CD4-positive, alpha-beta memory T cell (primary cell): ENCODE measurements at regions not wholly inside any gene's neighbourhood (a gene's known extent, or its start where the extent isn't known, plus 50 kb on each side); places are given as distances from the start of the nearest gene placed in this dataset.
"Not testable (repeated sequence)": the region's sequence is repeated elsewhere in the genome, so short reads cannot be mapped to it uniquely, and the experiment has no call there.

Experiments
- CTCF ChIA-PET: fragments of 350-600 bp; sonication (Branson Sonifier 250); formaldehyde crosslinking; loops from one replicate; lab custom pipeline; 2021; ENCODE audit warnings: inconsistent platforms; ENCODE audit not compliant: partially characterized antibody; lab: Charles Lee
- POLR2A ChIA-PET: fragments of 350-600 bp; sonication (Branson Sonifier 250); formaldehyde crosslinking; loops from one replicate; lab custom pipeline; 2021; ENCODE audit not compliant: partially characterized antibody; lab: Charles Lee
- DNase-seq, 5 donors: peaks; one replicate each; pipeline versions ENCODE4 v3.0.0 to v3.0.0-alpha.2; 2020 to 2022; ENCODE audit warnings: mixed read lengths in 1 of 5
- H3K27ac ChIP-seq: one replicate; pipeline ENCODE4 v1.7.0; 2013; ENCODE audit warnings: low read depth, low read length
- H3K27me3 ChIP-seq: 2 replicates; pipeline ENCODE4 v1.7.0; 2013; ENCODE audit warnings: mild to moderate bottlenecking, low read length, moderate library complexity; ENCODE audit not compliant: insufficient read depth
- H3K36me3 ChIP-seq: 2 replicates; pipeline ENCODE4 v1.7.0; 2013; ENCODE audit warnings: mild to moderate bottlenecking, low read length, moderate library complexity; ENCODE audit not compliant: insufficient read depth
- H3K4me1 ChIP-seq: 2 replicates; pipeline ENCODE4 v1.7.0; 2013; ENCODE audit warnings: mild to moderate bottlenecking, low read length, moderate library complexity; ENCODE audit not compliant: insufficient read depth
- H3K4me3 ChIP-seq, 2 donors: one replicate each; pipeline ENCODE4 v1.7.0; 2013; ENCODE audit warnings: low read length in 2 of 2, mild to moderate bottlenecking in 1 of 2
- H3K9me3 ChIP-seq, 2 donors: one replicate each; pipeline ENCODE4 v1.7.0; 2013; ENCODE audit warnings: low read length in 2 of 2, control low read depth in 1 of 2; ENCODE audit not compliant: control insufficient read depth in 1 of 2
- H3K27ac Mint-ChIP-seq, 7 donors: one replicate each; pipeline ENCODE4 v1.8.0; 2020 to 2021; ENCODE audit warnings: mixed read lengths in 7 of 7, mild to moderate bottlenecking in 6 of 7, inconsistent platforms in 3 of 7, moderate library complexity in 3 of 7
- H3K27me3 Mint-ChIP-seq, 2 donors: one replicate each; pipeline ENCODE4 v1.8.0; 2020 to 2021; ENCODE audit warnings: mixed read lengths in 2 of 2
- H3K36me3 Mint-ChIP-seq, 2 donors: one replicate each; pipeline ENCODE4 v1.8.0; 2020 to 2021; ENCODE audit warnings: mixed read lengths in 2 of 2, inconsistent platforms in 1 of 2, mild to moderate bottlenecking in 1 of 2
- H3K4me1 Mint-ChIP-seq, 4 donors: one replicate each; pipeline ENCODE4 v1.8.0; 2020 to 2021; ENCODE audit warnings: mixed read lengths in 4 of 4, mild to moderate bottlenecking in 1 of 4
- H3K4me3 Mint-ChIP-seq, 8 donors: one replicate each; pipeline ENCODE4 v1.8.0; 2020 to 2021; ENCODE audit warnings: mixed read lengths in 8 of 8, mild to moderate bottlenecking in 7 of 8, moderate library complexity in 6 of 8, inconsistent platforms in 3 of 8
- H3K9me3 Mint-ChIP-seq, 8 donors: one replicate each; pipeline ENCODE4 v1.8.0; 2020 to 2021; ENCODE audit warnings: mixed read lengths in 8 of 8, mild to moderate bottlenecking in 5 of 8, inconsistent platforms in 3 of 8, moderate library complexity in 1 of 8
- intact Hi-C: fragments of 100-400 bp; cut with micrococcal nuclease; formaldehyde crosslinking; loops from one replicate; pipeline ENCODE4 v1.15.1; 2023

- intact Hi-C loops, result no loop called here
- no peaks in the 10 kb centered on the region for H3K9me3 ChIP-seq
- Mint-ChIP-seq H3K4me3 (no peak overlapping the region), H3K9me3 (peaks cover 0 to 5% (median 0%) of the 10 kb centered on the region in 8 donors), H3K27me3 (no peaks in the 10 kb centered on the region), H3K27ac (no peak overlapping the region), H3K4me1 (no peaks in the 10 kb centered on the region), H3K36me3 (peaks cover 0 to 4% of the 10 kb centered on the region in 2 donors)
- no peaks in the 10 kb centered on the region for H3K4me1 ChIP-seq
- DNase-seq, result no peak
- CTCF ChIA-PET, result no interaction called here
- POLR2A ChIA-PET, result no interaction called here
- H3K27me3 ChIP-seq, result no peaks in the 10 kb centered on the region
- no peak overlapping the region for H3K27ac ChIP-seq
- no peaks in the 10 kb centered on the region for H3K36me3 ChIP-seq
- H3K4me3 ChIP-seq, result no peak overlapping the region
These were observed 184.6 kb upstream of the ERBB4 start for GRCh38 chr2:212723226-212723625.

DNA sequence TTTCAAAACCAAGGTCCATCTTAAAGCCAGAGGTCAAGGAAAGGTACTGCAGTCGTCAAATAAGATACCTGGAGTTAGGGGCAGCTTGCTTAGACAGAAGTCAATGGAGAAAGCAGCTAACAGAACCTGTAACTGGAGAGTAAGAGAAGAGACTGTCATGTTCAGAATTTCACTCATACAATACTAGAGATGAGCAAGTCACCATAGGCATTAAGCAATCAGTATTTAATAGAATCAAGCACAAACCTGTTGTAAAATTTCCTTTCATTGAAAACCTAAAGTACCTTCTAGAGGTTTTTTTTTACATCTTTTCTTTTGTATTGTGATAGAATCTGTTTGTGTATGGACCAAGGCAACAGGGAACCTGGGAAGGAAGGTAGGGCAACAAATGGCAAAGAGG lies 183.4 kb upstream of the ERBB4 start:
- H3K4me3 ChIP-seq, result no peak overlapping the region
- no peak overlapping the region for H3K4me3 Mint-ChIP-seq
- peaks cover 0 to 5% (median 0%) of the 10 kb centered on the region in 8 donors for H3K9me3 Mint-ChIP-seq
- no peaks in the 10 kb centered on the region for H3K27me3 ChIP-seq
- no peaks in the 10 kb centered on the region for H3K36me3 ChIP-seq
- H3K9me3 ChIP-seq, result no peaks in the 10 kb centered on the region
- peaks cover 0 to 4% of the 10 kb centered on the region in 2 donors for H3K36me3 Mint-ChIP-seq
- no peak overlapping the region for H3K27ac Mint-ChIP-seq
- intact Hi-C loops, result no loop called here
- ChIA-PET CTCF (no interaction called here), POLR2A (no interaction called here)
- H3K4me1 Mint-ChIP-seq, result no peaks in the 10 kb centered on the region
- DNase-seq, result no peak
- H3K27ac ChIP-seq, result no peak overlapping the region
- H3K4me1 ChIP-seq, result no peaks in the 10 kb centered on the region
- no peaks in the 10 kb centered on the region for H3K27me3 Mint-ChIP-seq

GRCh38 chr2:212721026-212721451 lies 182.4 kb upstream of the ERBB4 start:
- no peak overlapping the region for H3K27ac Mint-ChIP-seq
- no peaks in the 10 kb centered on the region for H3K4me1 Mint-ChIP-seq
- peaks cover 0 to 4% of the 10 kb centered on the region in 2 donors for H3K36me3 Mint-ChIP-seq
- ChIA-PET CTCF (interaction anchor here (1.2 kb wide), 1 partner anchor 11 kb away, joined by 4 read pairs; no protein-coding TSS in a partner anchor), POLR2A (no interaction called here)
- no peak for DNase-seq
- H3K27ac ChIP-seq, result no peak overlapping the region
- H3K27me3 ChIP-seq, result no peaks in the 10 kb centered on the region
- H3K4me3 ChIP-seq, result no peak overlapping the region
- no peaks in the 10 kb centered on the region for H3K9me3 ChIP-seq
- intact Hi-C loops, result no loop called here
- H3K36me3 ChIP-seq, result no peaks in the 10 kb centered on the region
- no peak overlapping the region for H3K4me3 Mint-ChIP-seq
- H3K9me3 Mint-ChIP-seq, result peaks cover 0 to 9% (median 0%) of the 10 kb centered on the region in 8 donors
- H3K4me1 ChIP-seq, result no peaks in the 10 kb centered on the region
- no peaks in the 10 kb centered on the region for H3K27me3 Mint-ChIP-seq

DNA sequence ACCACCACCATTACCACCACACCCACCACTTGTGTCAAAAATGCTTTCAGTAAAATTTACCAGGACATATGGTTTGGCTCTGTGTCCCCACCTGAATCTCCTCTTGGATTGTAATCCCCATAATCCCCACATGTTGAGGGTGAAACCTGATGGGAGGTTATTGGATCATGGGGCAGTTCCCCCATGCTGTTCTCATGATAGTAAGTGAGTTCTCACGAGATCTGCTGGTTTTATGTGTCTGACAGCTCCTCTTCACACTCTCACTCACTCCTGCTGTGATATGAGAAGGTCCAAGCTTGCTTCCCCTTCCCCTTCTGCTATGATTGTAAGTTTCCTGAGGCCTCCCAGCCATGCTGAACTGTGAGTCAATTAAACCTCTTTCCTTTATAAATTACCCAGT lies 176.8 kb upstream of the ERBB4 start:
- H3K27ac Mint-ChIP-seq, DNase-seq, H3K4me1 Mint-ChIP-seq, H3K27me3 ChIP-seq, H3K4me3 ChIP-seq, H3K4me3 Mint-ChIP-seq, H3K9me3 Mint-ChIP-seq, H3K36me3 ChIP-seq, H3K27me3 Mint-ChIP-seq, H3K4me1 ChIP-seq, POLR2A ChIA-PET, H3K9me3 ChIP-seq, H3K36me3 Mint-ChIP-seq, H3K27ac ChIP-seq, intact Hi-C loops, CTCF ChIA-PET: not testable (repeated sequence)

DNA sequence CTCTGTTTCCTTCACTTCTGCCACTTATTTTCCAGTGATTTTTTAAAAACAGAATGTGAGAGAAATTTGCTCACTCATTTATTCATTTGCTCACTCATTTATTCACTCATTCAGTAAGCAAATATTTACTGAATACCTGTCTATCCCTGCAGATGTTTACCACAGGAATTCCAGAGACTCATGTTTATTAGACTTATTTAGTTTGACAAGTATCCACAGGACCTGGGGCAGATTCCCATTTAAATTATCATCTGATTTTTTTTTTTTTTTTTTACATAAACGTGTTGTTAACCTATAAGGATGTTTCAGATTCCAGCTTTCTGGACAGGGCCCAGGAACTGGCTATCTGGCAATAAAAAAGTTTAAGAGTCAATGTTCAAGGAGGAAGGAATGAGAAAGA lies 175.1 kb upstream of the ERBB4 start:
- no peaks in the 10 kb centered on the region for H3K27me3 ChIP-seq
- H3K4me1 ChIP-seq, result no peaks in the 10 kb centered on the region
- no peaks in the 10 kb centered on the region for H3K4me1 Mint-ChIP-seq
- DNase-seq, result no peak
- H3K27ac ChIP-seq, result no peak overlapping the region
- H3K27ac Mint-ChIP-seq, result no peak overlapping the region
- intact Hi-C loops, result no loop called here
- peaks cover 0 to 4% (median 0%) of the 10 kb centered on the region in 8 donors for H3K9me3 Mint-ChIP-seq
- ChIA-PET CTCF (interaction anchor here (1.1 kb wide), 1 partner anchor 9 kb away, joined by 3 read pairs; no protein-coding TSS in a partner anchor), POLR2A (no interaction called here)
- H3K36me3 ChIP-seq, result no peaks in the 10 kb centered on the region
- H3K27me3 Mint-ChIP-seq, result peaks cover 0 to 1% of the 10 kb centered on the region in 2 donors
- H3K36me3 Mint-ChIP-seq, result no peaks in the 10 kb centered on the region
- H3K4me3 Mint-ChIP-seq, result no peak overlapping the region
- H3K9me3 ChIP-seq, result no peaks in the 10 kb centered on the region
- H3K4me3 ChIP-seq, result no peak overlapping the region

DNA sequence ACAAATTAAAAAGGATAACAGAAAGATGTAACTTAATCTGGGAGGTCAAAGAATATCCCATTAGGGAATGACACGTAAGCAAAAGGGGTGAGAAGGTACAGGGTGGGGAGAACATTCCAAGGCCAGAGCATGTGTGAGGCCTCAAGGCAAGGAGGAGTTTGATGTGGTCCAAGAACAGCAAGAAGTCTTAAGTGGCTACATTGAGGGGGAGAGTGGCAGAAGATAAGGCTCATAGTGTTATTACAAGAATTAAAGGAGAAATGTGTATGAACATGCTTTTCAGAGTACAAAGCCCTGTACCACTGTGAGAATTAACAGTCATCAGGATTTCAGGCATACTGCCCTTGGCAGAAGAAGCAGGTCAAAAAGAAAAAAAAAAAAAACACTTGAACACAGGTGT lies 174.4 kb upstream of the ERBB4 start:
- Mint-ChIP-seq H3K27me3 (peaks cover 0 to 1% of the 10 kb centered on the region in 2 donors), H3K4me1 (no peaks in the 10 kb centered on the region), H3K4me3 (no peak overlapping the region), H3K27ac (no peak overlapping the region), H3K36me3 (no peaks in the 10 kb centered on the region), H3K9me3 (peaks cover 0 to 4% (median 0%) of the 10 kb centered on the region in 8 donors)
- POLR2A ChIA-PET, result no interaction called here
- H3K27me3 ChIP-seq, result no peaks in the 10 kb centered on the region
- no peaks in the 10 kb centered on the region for H3K36me3 ChIP-seq
- CTCF ChIA-PET, result no interaction called here
- H3K9me3 ChIP-seq, result no peaks in the 10 kb centered on the region
- H3K4me3 ChIP-seq, result no peak overlapping the region
- intact Hi-C loops, result no loop called here
- H3K4me1 ChIP-seq, result no peaks in the 10 kb centered on the region
- H3K27ac ChIP-seq, result no peak overlapping the region
- no peak for DNase-seq

GRCh38 chr2:212712466-212712865 lies 173.9 kb upstream of the ERBB4 start:
- Mint-ChIP-seq H3K36me3 (no peaks in the 10 kb centered on the region), H3K27me3 (peaks cover 0 to 1% of the 10 kb centered on the region in 2 donors), H3K4me3 (no peak overlapping the region), H3K9me3 (peaks cover 0 to 4% (median 0%) of the 10 kb centered on the region in 8 donors), H3K27ac (no peak overlapping the region), H3K4me1 (no peaks in the 10 kb centered on the region)
- H3K4me1 ChIP-seq, result no peaks in the 10 kb centered on the region
- POLR2A ChIA-PET, result no interaction called here
- no peaks in the 10 kb centered on the region for H3K9me3 ChIP-seq
- H3K36me3 ChIP-seq, result no peaks in the 10 kb centered on the region
- DNase-seq, result no peak
- CTCF ChIA-PET, result no interaction called here
- no peak overlapping the region for H3K27ac ChIP-seq
- intact Hi-C loops, result no loop called here
- no peaks in the 10 kb centered on the region for H3K27me3 ChIP-seq
- no peak overlapping the region for H3K4me3 ChIP-seq

- Mint-ChIP-seq H3K4me1 (no peaks in the 10 kb centered on the region), H3K36me3 (no peaks in the 10 kb centered on the region), H3K4me3 (no peak overlapping the region), H3K27ac (no peak overlapping the region), H3K27me3 (peaks cover 0 to 1% of the 10 kb centered on the region in 2 donors), H3K9me3 (peaks cover 0 to 3% (median 0%) of the 10 kb centered on the region in 8 donors)
- H3K9me3 ChIP-seq, result no peaks in the 10 kb centered on the region
- ChIA-PET CTCF (no interaction called here), POLR2A (no interaction called here)
- no peak overlapping the region for H3K27ac ChIP-seq
- no peaks in the 10 kb centered on the region for H3K27me3 ChIP-seq
- no peak overlapping the region for H3K4me3 ChIP-seq
- intact Hi-C loops, result no loop called here
- DNase-seq, result no peak
- no peaks in the 10 kb centered on the region for H3K4me1 ChIP-seq
- no peaks in the 10 kb centered on the region for H3K36me3 ChIP-seq
These were observed 173.3 kb upstream of the ERBB4 start for GRCh38 chr2:212711856-212712255.
